ENCODE measurements at regions not wholly inside any gene's neighbourhood (a gene's known extent, or its start where the extent isn't known, plus 50 kb on each side); places are given as distances from the start of the nearest gene placed in this dataset.

- H3K27me3 Mint-ChIP-seq (ENCODE audit: insufficient read depth), result no peaks in the 10 kb centered on the region
- Histone ChIP-seq H3K27me3 (ENCODE audit: control insufficient read depth, insufficient read depth, low read length, poor library complexity, severe bottlenecking) (no peaks in the 10 kb centered on the region), H3K36me3 (ENCODE audit: control insufficient read depth, insufficient read depth, low read length) (no peaks in the 10 kb centered on the region), H3K4me3 (ENCODE audit: low read length) (no peak overlapping the region), H3K4me1 (ENCODE audit: control insufficient read depth, insufficient read depth, low read length) (no peaks in the 10 kb centered on the region), H3K9ac (ENCODE audit: extremely low read depth, low read length, poor library complexity, severe bottlenecking) (no peak overlapping the region), H3K27ac (ENCODE audit: low read depth, low read length) (no peak overlapping the region), H3K9me3 (ENCODE audit: control insufficient read depth, low read length) (no peaks in the 10 kb centered on the region)
- DNase-seq, result no peak
- no peaks in the 10 kb centered on the region for H3K9me3 Mint-ChIP-seq
- no peak for TF ChIP-seq CTCF (conservative IDR thresholded peaks at IDR 0.05)
- H3K36me3 Mint-ChIP-seq (ENCODE audit: low read depth), result no peaks in the 10 kb centered on the region
- no peak overlapping the region for H3K4me3 Mint-ChIP-seq
- H3K27ac Mint-ChIP-seq, result no peak overlapping the region
- 91% methylated on average over 14 of the region's 14 CpGs for WGBS, 2 experiments (ENCODE audit: insufficient coverage in 1 of 2, insufficient read length in 1 of 2)
- no peaks in the 10 kb centered on the region for H3K4me1 Mint-ChIP-seq
These were observed 284.4 kb downstream of the FOXL1 start for GRCh38 chr16:86862595-86863280.

GRCh38 chr16:86863609-86864008 is 285.3 kb downstream of the FOXL1 start:
- Mint-ChIP-seq H3K4me3 (no peak overlapping the region), H3K36me3 (ENCODE audit: low read depth) (no peaks in the 10 kb centered on the region), H3K27me3 (ENCODE audit: insufficient read depth) (peaks cover 1% of the 10 kb centered on the region), H3K27ac (no peak overlapping the region), H3K4me1 (no peaks in the 10 kb centered on the region), H3K9me3 (no peaks in the 10 kb centered on the region)
- TF ChIP-seq CTCF (conservative IDR thresholded peaks at IDR 0.05), result no peak
- DNase-seq, result no peak
- H3K4me1 ChIP-seq (ENCODE audit: control insufficient read depth, insufficient read depth, low read length), result no peaks in the 10 kb centered on the region
- no peaks in the 10 kb centered on the region for H3K36me3 ChIP-seq (ENCODE audit: control insufficient read depth, insufficient read depth, low read length)
- no peak overlapping the region for H3K27ac ChIP-seq (ENCODE audit: low read depth, low read length)
- WGBS, 2 experiments (ENCODE audit: insufficient coverage in 1 of 2, insufficient read length in 1 of 2), result 81 to 94% methylated on average over 2 to 7 of the region's 7 CpGs
- H3K9me3 ChIP-seq (ENCODE audit: control insufficient read depth, low read length), result no peaks in the 10 kb centered on the region
- no peaks in the 10 kb centered on the region for H3K27me3 ChIP-seq (ENCODE audit: control insufficient read depth, insufficient read depth, low read length, poor library complexity, severe bottlenecking)
- H3K4me3 ChIP-seq (ENCODE audit: low read length), result no peak overlapping the region
- H3K9ac ChIP-seq (ENCODE audit: extremely low read depth, low read length, poor library complexity, severe bottlenecking), result no peak overlapping the region

GRCh38 chr16:86864586-86864985 is 286.2 kb downstream of the FOXL1 start:
- 93 to 94% methylated on average over 5 to 6 of the region's 6 CpGs for WGBS, 2 experiments (ENCODE audit: insufficient coverage in 1 of 2, insufficient read length in 1 of 2)
- TF ChIP-seq CTCF (conservative IDR thresholded peaks at IDR 0.05), result no peak
- H3K27ac ChIP-seq (ENCODE audit: low read depth, low read length), result no peak overlapping the region

More at GRCh38 chr16:86864586-86864985, 286.2 kb downstream of the FOXL1 start:
- no peaks in the 10 kb centered on the region for H3K36me3 Mint-ChIP-seq (ENCODE audit: low read depth)
- no peaks in the 10 kb centered on the region for H3K4me1 Mint-ChIP-seq
- no peak overlapping the region for H3K9ac ChIP-seq (ENCODE audit: extremely low read depth, low read length, poor library complexity, severe bottlenecking)
- no peaks in the 10 kb centered on the region for H3K9me3 ChIP-seq (ENCODE audit: control insufficient read depth, low read length)
- no peak overlapping the region for H3K4me3 Mint-ChIP-seq
- no peaks in the 10 kb centered on the region for H3K4me1 ChIP-seq (ENCODE audit: control insufficient read depth, insufficient read depth, low read length)
- no peaks in the 10 kb centered on the region for H3K27me3 ChIP-seq (ENCODE audit: control insufficient read depth, insufficient read depth, low read length, poor library complexity, severe bottlenecking)
- no peak overlapping the region for H3K4me3 ChIP-seq (ENCODE audit: low read length)
- H3K9me3 Mint-ChIP-seq, result no peaks in the 10 kb centered on the region
- no peak overlapping the region for H3K27ac Mint-ChIP-seq
- DNase-seq, result no peak
- no peaks in the 10 kb centered on the region for H3K36me3 ChIP-seq (ENCODE audit: control insufficient read depth, insufficient read depth, low read length)
- peaks cover 5% of the 10 kb centered on the region for H3K27me3 Mint-ChIP-seq (ENCODE audit: insufficient read depth)

Measured in endodermal cell (in vitro differentiated cells).